ENCODE measurements at regions not wholly inside any gene's neighbourhood (a gene's known extent, or its start where the extent isn't known, plus 50 kb on each side); places are given as distances from the start of the nearest gene placed in this dataset.
A peak's percentile ranks its signal among the peaks of the same experiment; 100 is the strongest.

DNA sequence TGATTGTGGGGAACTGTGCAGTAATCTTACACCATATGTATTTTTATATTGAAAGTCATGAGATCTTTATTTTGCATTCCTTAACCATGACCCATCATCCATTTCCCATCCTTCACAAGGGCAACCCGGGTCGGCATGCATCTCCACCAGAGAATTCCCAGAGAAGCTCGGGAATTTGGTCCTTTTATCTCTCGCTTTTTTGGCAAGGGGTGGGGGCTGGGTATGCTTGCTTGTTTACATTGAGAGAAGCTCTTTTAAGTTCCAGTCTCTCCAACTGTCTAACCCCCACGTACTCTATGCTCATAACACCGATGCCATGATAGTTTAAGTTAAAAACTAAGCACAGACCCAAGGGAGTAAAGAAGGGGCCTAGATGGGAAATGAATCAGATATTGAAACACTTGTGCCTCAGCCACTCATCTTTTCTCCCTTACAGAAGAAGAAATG is 109.9 kb upstream of the NFIB start:
- H3K27ac ChIP-seq, result no peak overlapping the region
- POLR2A ChIA-PET (ENCODE audit: low non-redundant PET), result no interaction called here
- CTCF ChIA-PET, result interaction anchor here (0.5 kb wide), 1 partner anchor 1515 kb away, joined by 3 read pairs; no protein-coding TSS in a partner anchor
- DNase-seq (ENCODE audit: low spot score), result peak; percentile 8
- TF ChIP-seq CTCF (conservative IDR thresholded peaks at IDR 0.05; ENCODE audit: low read depth), result no peak

GRCh38 chr9:14421291-14421690 is 107.3 kb upstream of the NFIB start:
- CTCF ChIA-PET, result no interaction called here
- POLR2A ChIA-PET (ENCODE audit: low non-redundant PET), result no interaction called here
- H3K27ac ChIP-seq, result no peak overlapping the region
- no peak for DNase-seq (ENCODE audit: low spot score)
- TF ChIP-seq CTCF (conservative IDR thresholded peaks at IDR 0.05; ENCODE audit: low read depth), result no peak

DNA sequence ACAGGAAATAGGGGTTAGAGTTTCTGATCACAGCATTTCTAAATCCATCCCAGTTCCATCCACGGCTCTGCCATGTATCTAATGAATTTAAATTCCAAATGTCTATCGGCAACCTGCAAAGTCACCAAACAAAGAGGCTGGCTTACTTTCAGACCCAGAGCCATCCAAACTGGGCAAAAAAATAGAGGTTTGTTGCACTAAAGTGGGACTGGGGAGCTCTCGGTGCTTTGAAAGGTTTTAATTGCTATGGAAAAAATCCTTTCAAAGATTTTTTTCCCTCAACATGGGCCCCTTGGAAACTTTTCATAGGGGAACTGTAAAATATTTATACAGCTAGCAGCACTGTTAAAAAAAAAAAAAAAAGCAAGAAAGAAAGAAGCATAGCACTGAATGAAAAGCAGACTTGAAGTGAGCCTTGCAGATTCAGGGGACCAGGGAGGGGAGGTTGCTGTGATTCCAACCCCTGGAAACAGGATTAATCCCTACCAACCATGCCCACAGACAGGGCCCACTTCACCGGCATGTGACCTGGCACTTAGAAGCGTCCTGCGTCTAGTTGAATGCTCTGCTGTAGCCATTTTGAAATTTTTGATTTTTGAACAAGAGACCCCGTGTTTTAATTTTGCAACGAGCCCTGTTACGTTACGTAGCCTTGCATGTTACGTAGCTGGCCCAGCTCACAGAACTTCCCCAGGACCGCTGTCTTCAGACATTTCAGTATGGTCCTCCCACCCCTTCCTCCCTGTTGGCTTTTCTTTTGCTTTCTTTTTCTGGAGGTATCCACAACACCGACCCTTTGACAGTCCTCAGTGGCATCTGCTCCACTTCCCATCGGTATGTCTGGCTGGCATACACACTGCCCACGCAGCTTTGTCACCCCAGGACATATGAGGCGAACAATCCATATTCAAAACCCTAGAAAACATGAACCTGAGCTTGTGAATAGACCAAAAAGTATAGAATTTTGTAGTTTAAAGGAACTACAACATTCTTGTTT is 105.3 kb upstream of the NFIB start:
- no peak overlapping the region for H3K27ac ChIP-seq
- POLR2A ChIA-PET (ENCODE audit: low non-redundant PET), result no interaction called here
- no peak for TF ChIP-seq CTCF (conservative IDR thresholded peaks at IDR 0.05; ENCODE audit: low read depth)
- CTCF ChIA-PET, result no interaction called here
- DNase-seq (ENCODE audit: low spot score), result no peak

- DNase-seq (ENCODE audit: low spot score), result no peak
- no peak for TF ChIP-seq CTCF (conservative IDR thresholded peaks at IDR 0.05; ENCODE audit: low read depth)
- no peak overlapping the region for H3K27ac ChIP-seq
- CTCF ChIA-PET, result interaction anchor here (0.6 kb wide), 1 partner anchor 1974 kb away, joined by 5 read pairs; no protein-coding TSS in a partner anchor
- POLR2A ChIA-PET (ENCODE audit: low non-redundant PET), result no interaction called here
Observed at GRCh38 chr9:14418301-14418940, 104.5 kb upstream of the NFIB start.

GRCh38 chr9:14417237-14417636 is 103.3 kb upstream of the NFIB start:
- ChIA-PET CTCF (no interaction called here), POLR2A (ENCODE audit: low non-redundant PET) (no interaction called here)
- no peak for TF ChIP-seq CTCF (conservative IDR thresholded peaks at IDR 0.05; ENCODE audit: low read depth)

DNA sequence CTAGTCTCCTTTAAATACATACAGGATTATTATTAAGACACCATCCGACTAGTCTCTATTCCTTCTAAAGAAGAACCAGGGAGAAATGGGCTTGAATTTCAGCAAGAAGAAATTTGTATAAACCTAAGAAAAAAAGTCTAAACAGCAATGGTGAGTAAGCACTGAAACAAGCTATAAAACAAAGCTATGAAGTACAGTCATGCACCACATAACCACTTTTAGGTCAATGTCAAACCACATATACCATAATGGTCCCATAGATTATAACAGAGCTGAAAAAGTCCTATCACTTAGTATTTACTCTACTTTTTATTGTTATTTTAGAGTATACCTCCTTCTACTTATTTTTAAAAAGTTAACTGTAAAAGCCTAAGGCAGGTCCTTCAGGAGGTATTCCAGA is 102.0 kb upstream of the NFIB start:
- H3K27ac ChIP-seq, result no peak overlapping the region
- DNase-seq (ENCODE audit: low spot score), result no peak
- TF ChIP-seq CTCF (conservative IDR thresholded peaks at IDR 0.05; ENCODE audit: low read depth), result no peak
- ChIA-PET CTCF (interaction anchor here (0.7 to 1.1 kb wide), 4 partner anchors 10 to 1064 kb away, joined by 3 to 4 read pairs (median 3); no protein-coding TSS in a partner anchor), POLR2A (ENCODE audit: low non-redundant PET) (interaction anchor here (0.6 kb wide), 1 partner anchor 102 kb away, joined by 3 read pairs; the partner anchor contains the start of gene NFIB)

More at GRCh38 chr9:14417237-14417636, 103.3 kb upstream of the NFIB start:
- DNase-seq (ENCODE audit: low spot score), result no peak
- H3K27ac ChIP-seq, result no peak overlapping the region
